ENCODE measurements at regions not wholly inside any gene's neighbourhood (a gene's known extent, or its start where the extent isn't known, plus 50 kb on each side); places are given as distances from the start of the nearest gene placed in this dataset.
"Not testable (repeated sequence)": the region's sequence is repeated elsewhere in the genome, so short reads cannot be mapped to it uniquely, and the experiment has no call there.

DNA sequence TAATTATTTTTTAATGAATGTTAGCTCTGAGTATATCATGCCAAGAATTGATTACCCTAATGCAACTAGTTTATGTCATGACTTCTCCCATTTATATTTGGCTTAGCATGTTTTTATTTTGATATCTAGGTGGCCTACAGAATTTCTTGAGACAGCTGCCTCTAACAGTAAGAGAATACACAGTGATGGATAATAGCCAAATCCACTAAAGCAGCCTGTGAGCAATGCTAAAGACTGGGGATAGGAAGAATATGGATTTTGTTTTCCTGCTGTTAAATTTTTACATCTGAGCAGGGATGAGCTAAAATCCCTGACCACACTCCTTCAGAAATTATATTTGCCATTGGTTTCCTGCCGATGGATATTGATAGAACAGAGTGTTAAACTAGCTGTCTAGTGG lies 149.3 kb upstream of the TGFBR2 start:
- no peak for DNase-seq (ENCODE audit: extremely low read depth, low read depth, low spot score)

DNA sequence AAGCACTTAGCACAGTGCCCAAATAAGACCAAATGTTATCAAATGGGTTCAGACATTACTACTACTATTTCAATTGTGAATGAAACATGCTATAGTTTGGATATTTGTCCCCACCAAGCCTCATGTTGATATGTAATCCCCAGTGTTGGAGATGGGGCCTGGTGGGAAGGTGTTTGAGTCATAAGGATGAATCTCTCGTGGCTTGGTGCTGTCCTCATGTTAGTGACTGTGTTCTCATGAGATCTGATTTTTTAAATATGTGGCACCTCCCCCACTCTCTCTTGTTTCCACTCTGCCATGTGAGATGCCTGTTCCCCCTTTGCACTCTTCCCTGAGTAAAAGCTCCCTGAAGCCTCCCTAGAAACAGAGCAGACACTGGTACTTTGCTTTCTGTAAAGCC lies 148.7 kb upstream of the TGFBR2 start:
- no peak for DNase-seq (ENCODE audit: extremely low read depth, low read depth, low spot score)

DNA sequence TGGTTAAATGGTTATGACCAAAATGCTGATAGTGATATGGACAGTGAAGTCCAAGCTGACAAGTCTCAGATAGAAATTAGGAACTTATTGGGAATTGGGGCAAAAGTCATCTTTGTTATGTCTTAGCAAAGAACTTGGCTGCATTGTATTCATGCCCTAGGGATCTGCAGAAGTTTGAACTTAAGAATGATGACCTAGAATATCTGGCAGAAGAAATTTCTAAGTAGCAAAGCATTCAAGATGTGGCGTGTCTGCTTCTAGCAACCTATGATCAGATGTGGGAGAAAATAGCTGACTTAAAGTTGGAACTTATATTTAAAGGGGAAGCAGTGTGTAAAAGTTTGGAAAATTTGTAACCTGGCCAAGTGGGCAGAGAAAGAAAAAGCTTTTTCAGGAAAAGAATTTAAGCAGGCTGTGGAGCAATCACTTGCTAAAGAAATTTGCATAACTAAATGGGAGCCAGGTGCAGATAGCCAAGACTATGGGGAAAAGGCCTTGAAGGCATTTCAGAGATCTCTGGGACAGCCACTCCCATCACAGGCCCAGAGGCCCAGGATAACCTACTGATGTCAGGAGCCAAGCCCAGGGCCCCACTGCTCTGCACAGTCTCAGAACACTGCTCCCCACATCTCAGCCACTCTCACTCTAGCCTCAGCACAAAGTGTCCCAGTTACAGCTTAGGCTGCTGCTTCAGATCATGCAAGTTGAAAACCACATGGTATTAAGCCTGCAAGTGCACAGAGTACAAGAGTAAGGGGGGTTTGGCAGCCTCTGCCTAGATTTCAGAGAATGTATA lies 147.8 kb upstream of the TGFBR2 start:
- no peak for DNase-seq (ENCODE audit: extremely low read depth, low read depth, low spot score)

DNA sequence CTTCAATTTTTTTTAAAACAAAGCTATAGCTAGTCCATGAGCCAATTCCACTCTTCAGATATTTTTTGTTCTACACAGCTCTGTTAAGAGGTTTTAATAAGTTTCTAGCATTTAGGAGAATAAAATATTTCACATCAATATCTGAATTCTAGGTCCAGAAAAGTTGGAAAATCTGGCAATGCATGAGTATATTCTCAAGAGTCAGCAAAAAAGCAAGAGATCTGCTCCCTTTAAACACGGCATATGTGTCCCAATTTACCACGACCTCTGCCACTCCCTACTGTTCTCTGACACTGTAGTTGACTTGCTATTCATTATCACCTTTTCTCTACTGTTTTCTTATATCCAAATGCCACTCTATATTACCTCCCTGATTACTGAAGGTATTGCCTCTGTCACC lies 145.1 kb upstream of the TGFBR2 start:
- DNase-seq (ENCODE audit: extremely low read depth, low read depth, low spot score): no peak

DNA sequence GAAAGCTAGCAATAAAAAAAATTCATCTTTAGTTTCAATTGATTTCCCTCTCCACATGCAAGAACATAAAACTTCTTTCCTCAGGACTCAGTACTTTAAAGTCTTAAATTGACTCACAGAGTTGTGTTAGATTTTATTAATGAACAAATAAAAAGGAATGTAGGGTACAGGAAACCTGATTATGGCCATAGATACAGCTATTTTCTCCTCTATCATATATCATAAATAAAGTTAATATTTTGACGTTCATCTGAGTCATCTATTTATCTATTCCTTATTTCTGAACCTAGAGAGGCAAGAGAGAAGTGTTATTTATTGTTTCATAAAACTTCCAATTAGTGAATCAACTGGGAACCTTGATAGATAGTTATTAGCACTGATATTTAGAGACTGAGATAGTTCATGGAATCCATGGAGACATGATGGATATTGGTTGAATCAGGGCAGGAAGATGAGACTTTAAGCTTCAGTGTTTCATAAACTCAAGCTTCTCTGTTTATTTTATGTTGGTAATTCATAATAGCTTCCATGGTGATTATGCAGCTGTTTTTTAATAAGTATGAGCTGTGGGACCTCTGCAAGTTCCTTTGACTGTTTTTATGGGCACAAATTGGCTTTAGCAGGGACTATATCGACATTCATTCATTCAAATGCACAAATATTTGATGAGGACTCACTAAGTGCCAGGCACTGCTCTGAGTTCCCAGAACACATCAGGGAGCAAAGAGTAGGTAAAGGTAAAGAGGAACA lies 143.5 kb upstream of the TGFBR2 start:
- DNase-seq (ENCODE audit: extremely low read depth, low read depth, low spot score): no peak

DNA sequence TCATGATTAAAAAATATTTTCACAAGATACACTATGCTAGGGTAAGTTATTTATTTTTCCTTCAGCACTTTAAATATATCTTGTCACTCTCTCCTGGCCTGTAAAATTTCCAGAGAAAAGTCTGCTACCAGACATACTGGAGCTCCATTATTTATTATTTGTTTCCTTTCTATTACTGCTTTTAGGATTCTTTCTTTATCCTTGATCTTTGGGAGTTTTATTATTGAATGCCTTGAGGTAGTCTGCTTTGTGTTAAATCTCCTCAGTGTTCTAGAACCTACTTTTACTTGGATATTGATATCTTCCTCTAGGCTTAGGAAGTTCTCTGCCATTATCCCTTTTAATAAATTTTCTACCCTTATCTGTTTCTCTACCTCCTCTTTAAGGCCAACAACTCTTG lies 142.0 kb upstream of the TGFBR2 start:
- DNase-seq (ENCODE audit: extremely low read depth, low read depth, low spot score): no peak

DNA sequence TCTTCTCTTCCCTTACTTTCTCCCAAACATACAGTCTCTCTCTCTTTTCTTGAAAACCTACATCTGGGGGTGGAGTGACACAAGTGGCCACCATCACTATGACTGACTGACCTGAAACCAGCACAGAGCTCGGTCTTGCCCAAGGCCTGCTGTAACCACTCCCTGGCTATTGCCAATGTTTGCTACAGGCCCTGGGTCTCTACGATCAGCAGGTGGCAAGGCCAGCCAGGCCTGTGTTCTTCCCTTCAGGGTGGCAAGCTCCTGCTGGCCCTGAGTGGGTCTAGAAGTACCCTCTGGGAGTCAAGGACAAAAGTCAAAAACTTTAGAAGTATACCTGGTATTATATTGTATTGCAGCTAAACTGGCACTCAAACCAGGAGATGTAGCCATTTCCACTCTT lies 140.9 kb upstream of the TGFBR2 start:
- no peak for DNase-seq (ENCODE audit: extremely low read depth, low read depth, low spot score)

DNA sequence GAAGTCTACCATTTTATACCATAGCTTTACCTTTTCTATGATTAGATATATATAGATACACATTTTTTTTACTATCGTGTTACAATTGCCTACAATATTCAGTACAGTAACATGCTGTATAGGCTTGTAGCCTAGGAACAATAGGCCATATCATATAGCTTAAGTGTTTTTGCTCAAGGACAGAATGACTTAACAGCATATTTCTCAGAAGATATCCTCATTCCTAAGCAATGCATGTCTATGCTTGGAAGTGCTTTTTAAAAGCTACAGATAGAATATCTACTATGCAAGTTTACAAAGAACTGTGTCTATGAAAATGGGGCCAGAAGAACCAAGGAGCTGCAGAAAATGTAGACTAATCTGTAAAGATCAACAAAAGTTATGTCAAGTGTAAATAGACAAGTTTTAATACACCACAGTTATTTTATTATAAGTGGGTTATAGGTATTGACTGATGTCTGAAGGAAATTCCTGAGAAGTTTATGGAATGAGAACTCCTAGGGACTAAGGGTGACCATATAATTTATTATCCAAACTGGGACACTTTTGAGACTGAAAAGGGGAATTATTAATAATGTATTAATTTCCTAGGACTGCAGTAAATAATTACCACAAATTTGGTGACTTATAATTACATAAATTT lies 138.7 kb upstream of the TGFBR2 start:
- DNase-seq (ENCODE audit: extremely low read depth, low read depth, low spot score): no peak

DNA sequence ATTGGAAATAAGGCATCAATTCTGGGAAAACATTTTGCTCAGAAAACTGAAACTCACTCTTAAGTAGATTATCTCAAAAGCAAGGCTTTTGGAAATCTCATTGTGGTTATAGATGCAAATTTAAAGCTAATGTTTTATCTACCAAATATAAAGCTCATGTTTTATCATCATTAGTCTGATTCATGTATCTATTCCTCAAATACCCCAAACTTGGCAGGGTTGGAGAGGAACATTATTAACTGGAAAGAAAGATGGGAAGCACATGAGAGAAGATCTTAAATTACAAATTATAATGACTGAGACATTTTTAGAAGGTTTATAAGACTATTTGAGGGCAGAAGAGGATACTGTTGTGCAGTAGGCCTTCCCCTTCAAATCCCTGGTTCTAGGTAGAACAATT lies 137.3 kb upstream of the TGFBR2 start:
- DNase-seq (ENCODE audit: extremely low read depth, low read depth, low spot score): no peak

DNA sequence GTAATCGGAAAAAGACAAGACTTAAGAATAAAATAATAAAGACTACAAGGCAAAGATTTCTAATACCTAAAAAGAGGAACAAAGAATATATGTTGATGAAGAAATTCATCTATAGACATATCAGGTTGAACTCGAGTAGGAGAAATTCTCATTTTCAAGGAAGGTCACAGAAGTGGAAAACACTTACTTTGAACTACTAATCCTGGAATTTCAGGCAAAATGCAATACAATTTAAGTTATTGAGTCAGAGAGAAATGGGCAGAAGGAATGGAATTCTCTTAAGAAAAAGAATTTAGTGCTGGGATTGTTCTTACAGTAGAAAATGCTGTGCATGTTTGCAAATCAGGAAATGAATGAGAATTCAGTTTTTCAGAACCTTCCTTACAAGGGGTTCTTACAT lies 135.9 kb upstream of the TGFBR2 start:
- no peak for DNase-seq (ENCODE audit: extremely low read depth, low read depth, low spot score)

DNA sequence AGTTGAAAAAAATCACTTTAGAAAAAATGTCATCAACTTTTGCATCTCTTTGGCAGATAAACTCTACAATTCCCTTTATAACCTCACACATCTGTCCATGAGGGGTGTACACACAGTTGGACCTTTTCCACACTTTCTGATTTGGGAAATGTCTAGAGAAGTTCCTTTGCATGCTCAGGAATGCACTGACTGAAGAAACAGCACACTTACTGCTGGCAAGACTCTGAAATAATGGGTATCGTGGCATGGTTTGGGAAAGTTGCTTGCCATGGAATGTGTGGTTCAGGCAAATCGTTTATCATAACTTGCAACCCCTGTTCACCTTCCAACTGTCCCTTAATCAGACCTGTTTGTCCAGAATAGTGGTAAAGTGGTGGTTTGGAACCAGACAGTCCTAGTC lies 135.3 kb upstream of the TGFBR2 start:
- DNase-seq (ENCODE audit: extremely low read depth, low read depth, low spot score): no peak

DNA sequence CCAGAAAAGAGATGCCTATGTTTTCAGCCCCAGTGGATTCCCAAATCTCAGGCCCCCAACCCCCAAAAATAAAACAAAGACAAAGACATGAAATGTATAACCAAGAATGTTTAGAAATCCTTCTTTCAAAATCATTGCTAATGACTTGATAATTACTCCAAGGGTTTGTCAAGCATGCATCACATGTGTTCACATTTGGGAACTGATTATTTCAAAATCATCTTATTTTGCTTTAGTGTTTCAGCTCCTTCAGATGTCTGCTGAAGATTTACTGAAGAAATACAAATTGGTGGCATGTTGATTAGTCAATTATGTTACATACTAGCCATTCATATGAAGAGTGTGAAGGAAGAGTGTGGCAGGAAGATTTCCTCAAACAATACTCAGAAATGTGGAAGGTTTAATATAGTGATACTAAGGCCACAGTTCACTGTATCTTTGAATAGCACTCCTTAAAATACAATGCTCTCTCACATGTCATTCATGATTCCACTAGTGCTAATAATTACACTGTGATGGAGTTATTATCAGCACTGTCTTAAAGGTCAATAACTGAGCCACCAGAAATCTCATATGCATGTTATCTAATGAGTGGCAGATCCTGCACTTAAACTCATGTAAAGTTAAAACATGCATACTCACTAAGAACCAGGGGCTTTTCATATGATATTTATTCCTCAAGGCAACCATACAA lies 134.5 kb upstream of the TGFBR2 start:
- DNase-seq (ENCODE audit: extremely low read depth, low read depth, low spot score): no peak

DNA sequence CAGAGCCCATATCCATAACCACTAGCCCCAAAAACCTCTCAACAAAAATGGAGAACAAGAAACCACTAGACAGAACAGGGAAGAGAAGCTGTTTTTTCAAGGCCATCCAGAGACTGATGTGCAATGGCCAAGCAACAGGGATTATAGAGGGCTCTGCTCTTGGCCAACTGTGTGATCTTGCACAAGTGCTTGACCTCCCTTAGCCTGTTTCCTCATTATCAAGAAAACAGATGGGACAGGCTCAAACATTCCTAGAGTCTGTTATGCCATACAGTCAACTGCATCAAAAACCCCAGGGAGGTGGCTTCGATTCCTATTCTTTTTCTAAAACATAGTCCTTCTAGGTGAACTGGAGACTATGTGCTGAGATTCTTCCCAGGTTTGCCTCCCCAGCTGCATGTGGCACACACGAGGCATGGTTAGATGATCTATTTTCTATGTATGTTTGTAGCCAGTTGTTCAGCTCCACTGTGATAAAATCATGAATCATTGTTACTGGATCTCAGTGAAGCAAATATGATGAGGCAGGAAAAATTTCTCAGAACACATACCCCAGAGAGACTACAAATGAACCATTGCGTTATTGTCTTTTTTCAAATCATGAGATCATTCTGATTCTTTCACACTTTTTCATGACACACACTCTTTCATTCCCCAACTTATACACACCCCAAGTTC lies 132.9 kb upstream of the TGFBR2 start:
- no peak for DNase-seq (ENCODE audit: extremely low read depth, low read depth, low spot score)

DNA sequence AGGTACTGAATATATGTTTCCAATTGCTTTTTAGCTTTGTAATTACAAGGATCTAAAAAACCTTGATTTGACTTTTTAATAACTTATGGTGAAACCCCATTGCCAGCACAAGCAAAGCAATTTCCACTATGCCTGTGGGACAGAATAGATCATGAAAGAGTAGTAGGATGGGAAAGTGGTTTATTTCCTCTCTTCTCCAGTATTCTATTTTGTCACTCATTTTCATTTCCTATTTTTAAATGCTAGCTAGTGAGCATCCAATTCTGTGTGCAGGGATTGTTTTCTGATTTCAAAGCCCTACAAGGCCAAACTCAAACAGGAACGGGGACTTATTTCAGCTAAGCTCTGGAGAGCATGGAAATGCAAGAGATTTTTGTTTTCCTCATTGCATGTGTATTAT lies 132.0 kb upstream of the TGFBR2 start:
- no peak for DNase-seq (ENCODE audit: extremely low read depth, low read depth, low spot score)

DNA sequence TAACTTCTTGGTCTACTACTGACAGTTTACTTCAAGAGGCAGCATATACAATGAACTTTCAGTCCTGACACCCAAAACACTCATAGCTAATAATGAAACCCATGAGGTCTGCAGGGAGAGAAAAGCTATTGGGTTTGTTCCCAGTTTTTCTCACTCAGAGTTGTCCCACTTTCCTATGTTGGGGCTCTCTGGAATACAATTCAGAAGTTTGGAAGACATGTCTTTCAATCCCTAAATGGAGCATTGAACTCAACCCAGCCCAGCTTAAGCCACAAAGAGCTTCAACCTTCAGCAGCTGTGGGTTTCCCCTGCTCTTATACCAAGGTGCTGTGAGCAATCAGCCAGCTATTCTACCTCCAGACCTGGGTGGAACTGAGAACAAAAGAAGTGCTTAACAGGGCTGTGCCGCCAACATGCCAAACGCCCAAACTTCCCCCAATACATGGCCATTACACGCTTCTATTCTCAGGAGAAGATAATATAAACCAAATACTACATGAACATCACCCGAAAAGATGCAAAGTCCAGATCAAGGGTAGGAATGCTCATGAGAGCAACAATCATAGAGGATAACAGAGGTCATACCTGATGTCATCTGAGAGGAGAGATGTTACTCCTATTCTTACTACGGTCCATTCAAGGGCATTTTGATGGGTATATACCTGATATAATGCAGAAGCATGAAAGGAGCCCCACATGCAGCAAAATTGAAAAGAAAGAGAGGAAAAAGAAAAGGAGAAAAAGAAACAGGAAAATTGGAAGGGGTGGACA lies 131.2 kb upstream of the TGFBR2 start:
- DNase-seq (ENCODE audit: extremely low read depth, low read depth, low spot score): no peak

DNA sequence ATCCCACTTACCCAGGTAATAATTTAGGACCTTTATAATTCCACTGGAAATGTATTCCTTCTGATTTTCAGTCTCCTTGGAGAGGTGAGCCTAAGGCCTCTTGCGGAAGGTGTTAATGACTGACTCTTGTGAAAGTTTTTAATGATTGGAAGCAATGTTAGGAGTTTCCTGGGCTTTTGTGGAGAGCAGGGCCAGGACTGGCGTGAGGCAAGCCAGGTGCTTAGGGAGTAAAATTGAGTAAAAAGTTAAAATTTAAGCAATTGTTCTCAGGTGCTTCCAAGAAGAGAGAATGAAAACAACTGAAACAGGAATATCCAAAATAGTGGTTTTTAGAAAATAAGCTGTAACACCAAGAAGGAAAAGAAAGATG lies 130.6 kb upstream of the TGFBR2 start:
- no peak for DNase-seq (ENCODE audit: extremely low read depth, low read depth, low spot score)

DNA sequence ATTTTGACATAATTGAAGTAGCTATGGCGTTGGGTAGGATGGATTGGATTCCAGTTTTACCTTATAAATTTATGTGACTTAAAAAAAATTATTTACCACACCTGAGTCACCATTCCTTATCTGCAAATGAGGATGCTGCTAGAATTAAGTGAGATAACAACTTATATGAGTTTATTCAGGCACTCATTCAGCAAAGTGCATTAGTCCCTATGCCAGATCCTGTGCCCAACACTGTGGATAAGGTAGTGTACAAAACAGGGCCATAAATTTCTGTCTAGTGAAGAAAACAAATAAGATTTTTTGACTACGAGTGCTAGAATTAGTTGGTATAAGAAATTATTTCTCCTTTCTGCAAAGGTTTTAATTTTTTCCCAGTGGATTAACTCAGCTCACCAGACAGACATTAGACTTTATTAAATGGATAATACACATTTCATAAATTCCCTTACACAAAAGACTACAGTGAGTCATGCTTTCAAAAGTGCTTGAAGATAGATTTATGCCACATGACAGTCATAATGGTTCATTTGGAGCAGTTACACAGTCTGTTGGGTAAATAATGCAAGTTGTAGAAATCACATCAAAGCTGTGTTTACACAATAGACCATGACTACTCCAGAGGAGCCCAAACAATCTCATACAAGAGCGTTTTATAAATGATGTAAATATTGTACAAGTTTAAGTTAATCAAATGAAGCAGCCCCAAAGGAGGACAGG lies 129.9 kb upstream of the TGFBR2 start:
- peak; percentile 69 for DNase-seq (ENCODE audit: extremely low read depth, low read depth, low spot score)

DNA sequence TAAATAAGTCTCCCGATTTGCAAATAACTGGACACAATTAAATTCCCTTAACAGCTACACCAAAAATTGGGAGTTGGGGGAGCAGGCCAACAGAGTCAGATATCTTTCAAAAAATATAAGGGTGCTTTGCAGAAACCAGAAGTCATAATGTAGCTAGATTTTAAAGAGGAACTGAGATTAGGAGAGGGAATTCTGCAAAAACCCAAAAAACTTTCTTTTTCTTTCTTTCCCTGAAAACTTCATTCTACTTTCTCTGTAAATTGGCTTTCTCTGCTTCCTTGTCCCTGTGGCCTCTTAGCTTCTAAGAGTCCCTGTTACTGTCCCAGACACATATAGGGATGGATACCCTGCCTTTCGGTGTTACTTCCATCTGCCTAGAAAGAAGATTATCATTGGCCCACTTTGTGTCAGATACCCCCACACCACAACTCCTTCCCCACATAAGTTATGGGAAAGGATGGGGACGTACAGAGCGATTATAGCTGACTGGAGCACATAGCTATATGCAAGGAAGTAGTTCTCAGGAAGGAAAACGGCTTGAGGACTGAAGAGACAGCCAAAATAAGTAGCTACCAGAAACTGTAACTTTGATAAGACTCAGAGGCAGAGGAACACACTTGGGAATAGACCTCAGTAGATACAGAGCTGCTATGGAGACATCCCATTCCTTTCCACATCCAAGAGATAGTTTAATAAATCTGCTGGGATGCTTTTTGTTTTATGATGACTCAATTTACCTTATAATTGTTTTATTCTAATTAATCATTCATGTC lies 129.1 kb upstream of the TGFBR2 start:
- no peak for DNase-seq (ENCODE audit: extremely low read depth, low read depth, low spot score)

DNA sequence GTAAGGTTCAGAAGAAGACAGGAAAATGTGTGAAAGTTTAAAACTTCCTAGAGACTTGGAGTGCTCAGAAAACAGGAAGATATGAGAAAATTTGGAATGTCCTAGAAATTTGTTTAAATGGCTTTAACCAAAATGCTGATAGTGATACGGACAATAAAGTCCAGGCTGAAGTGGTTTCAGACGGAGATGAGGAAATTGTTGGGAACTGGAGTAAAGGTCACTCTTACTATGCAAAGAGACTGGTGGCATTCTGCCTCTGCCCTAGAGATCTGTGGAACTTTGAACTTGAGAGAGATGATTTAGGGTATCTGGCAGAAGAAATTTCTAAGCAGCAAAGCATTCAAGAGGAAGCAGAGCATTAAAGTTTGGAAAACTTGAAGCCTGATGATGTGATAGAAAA lies 126.7 kb upstream of the TGFBR2 start:
- DNase-seq (ENCODE audit: extremely low read depth, low read depth, low spot score): not testable (repeated sequence)

Measured in glomerular endothelial cell (primary cell).